ENCODE measurements at regions not wholly inside any gene's neighbourhood (a gene's known extent, or its start where the extent isn't known, plus 50 kb on each side); places are given as distances from the start of the nearest gene placed in this dataset.

- no peak for TF ChIP-seq CTCF (IDR thresholded peaks at IDR 0.05; ENCODE audit: low read length)
- TF ChIP-seq EZH2 (IDR thresholded peaks at IDR 0.05; ENCODE audit: borderline replicate concordance, low read length): no peak
- Histone ChIP-seq H4K20me1 (ENCODE audit: insufficient read depth, low read length) (no peaks in the 10 kb centered on the region), H3K9me2 (ENCODE audit: low read depth, low read length) (no peaks in the 10 kb centered on the region), H3K4me1 (ENCODE audit: insufficient read depth, low read length, severe bottlenecking) (no peaks in the 10 kb centered on the region), H2AFZ (ENCODE audit: low read length) (no peak overlapping the region), H3K79me2 (ENCODE audit: insufficient read depth, low read length) (no peaks in the 10 kb centered on the region), H3K27me3 (ENCODE audit: insufficient read depth, low read length) (no peaks in the 10 kb centered on the region), H3F3A (ENCODE audit: insufficient read depth, low read length) (no peaks in the 10 kb centered on the region), H3K9me3 (ENCODE audit: low read length) (no peaks in the 10 kb centered on the region), H3K27ac (ENCODE audit: low read depth, low read length, poor library complexity, severe bottlenecking) (no peak overlapping the region), H3K4me3 (ENCODE audit: low read depth, low read length, poor library complexity, severe bottlenecking) (no peak overlapping the region), H3K4me2 (ENCODE audit: low read length) (no peak overlapping the region), H3K9ac (ENCODE audit: low read length) (no peak overlapping the region), H3K36me3 (ENCODE audit: insufficient read depth, low read length) (no peaks in the 10 kb centered on the region)
Measured at GRCh38 chr5:93330506-93330905, 250.5 kb downstream of the NR2F1-AS1 start.

- Histone ChIP-seq H3K4me2 (ENCODE audit: low read length) (no peak overlapping the region), H3K4me3 (ENCODE audit: low read depth, low read length, poor library complexity, severe bottlenecking) (no peak overlapping the region), H3K9me2 (ENCODE audit: low read depth, low read length) (no peaks in the 10 kb centered on the region), H3K27me3 (ENCODE audit: insufficient read depth, low read length) (no peaks in the 10 kb centered on the region), H3K4me1 (ENCODE audit: insufficient read depth, low read length, severe bottlenecking) (no peaks in the 10 kb centered on the region), H4K20me1 (ENCODE audit: insufficient read depth, low read length) (no peaks in the 10 kb centered on the region), H3K79me2 (ENCODE audit: insufficient read depth, low read length) (no peaks in the 10 kb centered on the region), H3K27ac (ENCODE audit: low read depth, low read length, poor library complexity, severe bottlenecking) (no peak overlapping the region), H3K9me3 (ENCODE audit: low read length) (no peaks in the 10 kb centered on the region), H3K36me3 (ENCODE audit: insufficient read depth, low read length) (no peaks in the 10 kb centered on the region), H2AFZ (ENCODE audit: low read length) (no peak overlapping the region), H3K9ac (ENCODE audit: low read length) (no peak overlapping the region), H3F3A (ENCODE audit: insufficient read depth, low read length) (no peaks in the 10 kb centered on the region)
- no peak for TF ChIP-seq EZH2 (IDR thresholded peaks at IDR 0.05; ENCODE audit: borderline replicate concordance, low read length)
- TF ChIP-seq CTCF (IDR thresholded peaks at IDR 0.05; ENCODE audit: low read length): no peak
Measured at GRCh38 chr5:93329756-93330155, 251.3 kb downstream of the NR2F1-AS1 start.

GRCh38 chr5:93328833-93329232 lies 252.2 kb downstream of the NR2F1-AS1 start:
- Histone ChIP-seq H3K9me2 (ENCODE audit: low read depth, low read length) (no peaks in the 10 kb centered on the region), H3K4me3 (ENCODE audit: low read depth, low read length, poor library complexity, severe bottlenecking) (no peak overlapping the region), H3K9me3 (ENCODE audit: low read length) (no peaks in the 10 kb centered on the region), H2AFZ (ENCODE audit: low read length) (no peak overlapping the region), H3K27ac (ENCODE audit: low read depth, low read length, poor library complexity, severe bottlenecking) (no peak overlapping the region), H3K9ac (ENCODE audit: low read length) (no peak overlapping the region), H3K36me3 (ENCODE audit: insufficient read depth, low read length) (no peaks in the 10 kb centered on the region), H3K4me1 (ENCODE audit: insufficient read depth, low read length, severe bottlenecking) (no peaks in the 10 kb centered on the region), H4K20me1 (ENCODE audit: insufficient read depth, low read length) (no peaks in the 10 kb centered on the region), H3K4me2 (ENCODE audit: low read length) (no peak overlapping the region), H3K27me3 (ENCODE audit: insufficient read depth, low read length) (no peaks in the 10 kb centered on the region), H3K79me2 (ENCODE audit: insufficient read depth, low read length) (no peaks in the 10 kb centered on the region), H3F3A (ENCODE audit: insufficient read depth, low read length) (no peaks in the 10 kb centered on the region)
- TF ChIP-seq EZH2 (IDR thresholded peaks at IDR 0.05; ENCODE audit: borderline replicate concordance, low read length) (no peak), CTCF (IDR thresholded peaks at IDR 0.05; ENCODE audit: low read length) (no peak)

Data from OCI-LY1 (cell line).